CD4-positive, alpha-beta memory T cell (primary cell): ENCODE measurements at regions not wholly inside any gene's neighbourhood (a gene's known extent, or its start where the extent isn't known, plus 50 kb on each side); places are given as distances from the start of the nearest gene placed in this dataset.
"Not testable (repeated sequence)": the region's sequence is repeated elsewhere in the genome, so short reads cannot be mapped to it uniquely, and the experiment has no call there.

Experiments
- CTCF ChIA-PET: fragments of 350-600 bp; sonication (Branson Sonifier 250); formaldehyde crosslinking; loops from one replicate; lab custom pipeline; 2021; ENCODE audit warnings: inconsistent platforms; ENCODE audit not compliant: partially characterized antibody; lab: Charles Lee
- POLR2A ChIA-PET: fragments of 350-600 bp; sonication (Branson Sonifier 250); formaldehyde crosslinking; loops from one replicate; lab custom pipeline; 2021; ENCODE audit not compliant: partially characterized antibody; lab: Charles Lee
- DNase-seq, 5 donors: peaks; one replicate each; pipeline versions ENCODE4 v3.0.0 to v3.0.0-alpha.2; 2020 to 2022; ENCODE audit warnings: mixed read lengths in 1 of 5
- H3K27ac ChIP-seq: one replicate; pipeline ENCODE4 v1.7.0; 2013; ENCODE audit warnings: low read depth, low read length
- H3K27me3 ChIP-seq: 2 replicates; pipeline ENCODE4 v1.7.0; 2013; ENCODE audit warnings: mild to moderate bottlenecking, low read length, moderate library complexity; ENCODE audit not compliant: insufficient read depth
- H3K36me3 ChIP-seq: 2 replicates; pipeline ENCODE4 v1.7.0; 2013; ENCODE audit warnings: mild to moderate bottlenecking, low read length, moderate library complexity; ENCODE audit not compliant: insufficient read depth
- H3K4me1 ChIP-seq: 2 replicates; pipeline ENCODE4 v1.7.0; 2013; ENCODE audit warnings: mild to moderate bottlenecking, low read length, moderate library complexity; ENCODE audit not compliant: insufficient read depth
- H3K4me3 ChIP-seq, 2 donors: one replicate each; pipeline ENCODE4 v1.7.0; 2013; ENCODE audit warnings: low read length in 2 of 2, mild to moderate bottlenecking in 1 of 2
- H3K9me3 ChIP-seq, 2 donors: one replicate each; pipeline ENCODE4 v1.7.0; 2013; ENCODE audit warnings: low read length in 2 of 2, control low read depth in 1 of 2; ENCODE audit not compliant: control insufficient read depth in 1 of 2
- H3K27ac Mint-ChIP-seq, 7 donors: one replicate each; pipeline ENCODE4 v1.8.0; 2020 to 2021; ENCODE audit warnings: mixed read lengths in 7 of 7, mild to moderate bottlenecking in 6 of 7, inconsistent platforms in 3 of 7, moderate library complexity in 3 of 7
- H3K27me3 Mint-ChIP-seq, 2 donors: one replicate each; pipeline ENCODE4 v1.8.0; 2020 to 2021; ENCODE audit warnings: mixed read lengths in 2 of 2
- H3K36me3 Mint-ChIP-seq, 2 donors: one replicate each; pipeline ENCODE4 v1.8.0; 2020 to 2021; ENCODE audit warnings: mixed read lengths in 2 of 2, inconsistent platforms in 1 of 2, mild to moderate bottlenecking in 1 of 2
- H3K4me1 Mint-ChIP-seq, 4 donors: one replicate each; pipeline ENCODE4 v1.8.0; 2020 to 2021; ENCODE audit warnings: mixed read lengths in 4 of 4, mild to moderate bottlenecking in 1 of 4
- H3K4me3 Mint-ChIP-seq, 8 donors: one replicate each; pipeline ENCODE4 v1.8.0; 2020 to 2021; ENCODE audit warnings: mixed read lengths in 8 of 8, mild to moderate bottlenecking in 7 of 8, moderate library complexity in 6 of 8, inconsistent platforms in 3 of 8
- H3K9me3 Mint-ChIP-seq, 8 donors: one replicate each; pipeline ENCODE4 v1.8.0; 2020 to 2021; ENCODE audit warnings: mixed read lengths in 8 of 8, mild to moderate bottlenecking in 5 of 8, inconsistent platforms in 3 of 8, moderate library complexity in 1 of 8
- intact Hi-C: fragments of 100-400 bp; cut with micrococcal nuclease; formaldehyde crosslinking; loops from one replicate; pipeline ENCODE4 v1.15.1; 2023

- no peaks in the 10 kb centered on the region for H3K27me3 Mint-ChIP-seq
- H3K9me3 ChIP-seq, result no peaks in the 10 kb centered on the region
- ChIA-PET CTCF (no interaction called here), POLR2A (no interaction called here)
- no peak overlapping the region for H3K27ac ChIP-seq
- H3K4me1 Mint-ChIP-seq, result peaks cover 0 to 5% (median 3%) of the 10 kb centered on the region in 4 donors
- H3K36me3 ChIP-seq, result no peaks in the 10 kb centered on the region
- no peaks in the 10 kb centered on the region for H3K27me3 ChIP-seq
- intact Hi-C loops, result no loop called here
- H3K36me3 Mint-ChIP-seq, result peaks cover 0 to 6% of the 10 kb centered on the region in 2 donors
- no peak overlapping the region for H3K27ac Mint-ChIP-seq
- no peak overlapping the region for H3K4me3 ChIP-seq
- H3K4me1 ChIP-seq, result peaks cover 1% of the 10 kb centered on the region
- no peak for DNase-seq
- H3K4me3 Mint-ChIP-seq, result no peak overlapping the region
- H3K9me3 Mint-ChIP-seq, result peaks cover 0 to 9% (median 0%) of the 10 kb centered on the region in 8 donors
Measured at GRCh38 chr11:95647355-95647754, 142.2 kb downstream of the FAM76B start.

- peak overlapping the region; percentile 65 to 94 (median 88) for H3K27ac Mint-ChIP-seq
- no peaks in the 10 kb centered on the region for H3K36me3 ChIP-seq
- H3K4me1 Mint-ChIP-seq, result peaks cover 9 to 21% (median 15%) of the 10 kb centered on the region in 4 donors
- CTCF ChIA-PET, result interaction anchor here (0.8 to 1.1 kb wide), 2 partner anchors 51 to 64 kb away, joined by 3 read pairs; no protein-coding TSS in a partner anchor
- H3K4me1 ChIP-seq, result peaks cover 17% of the 10 kb centered on the region
- H3K4me3 Mint-ChIP-seq, result peak overlapping the region in 7 of 8 donors; percentile 37 to 72 (median 65)
- peaks cover 0 to 14% (median 4%) of the 10 kb centered on the region in 8 donors for H3K9me3 Mint-ChIP-seq
- H3K27me3 Mint-ChIP-seq, result no peaks in the 10 kb centered on the region
- H3K27me3 ChIP-seq, result no peaks in the 10 kb centered on the region
- no peaks in the 10 kb centered on the region for H3K9me3 ChIP-seq
- DNase-seq, result peak; percentile 42 to 57 (median 50)
- intact Hi-C loops, result loop anchor here (2.0 kb wide), 1 partner anchor 47 kb away; no protein-coding TSS in a partner anchor
- H3K27ac ChIP-seq, result peak overlapping the region; percentile 11
- H3K36me3 Mint-ChIP-seq, result peaks cover under 1 to 3% of the 10 kb centered on the region in 2 donors
- H3K4me3 ChIP-seq, result no peak overlapping the region
- POLR2A ChIA-PET, result interaction anchor here (1.0 to 1.5 kb wide), 7 partner anchors 19 to 411 kb away, joined by 3 to 12 read pairs (median 5); partner anchors contain the start of gene SESN3
Measured at GRCh38 chr11:95641495-95641894, 148.1 kb downstream of the FAM76B start.

GRCh38 chr11:95638501-95638900, 151.1 kb downstream of the FAM76B start:
- Mint-ChIP-seq H3K4me1 (peaks cover 9 to 21% (median 15%) of the 10 kb centered on the region in 4 donors), H3K27ac (no peak overlapping the region), H3K4me3 (no peak overlapping the region), H3K9me3 (peaks cover 0 to 10% (median 4%) of the 10 kb centered on the region in 8 donors), H3K27me3 (no peaks in the 10 kb centered on the region), H3K36me3 (peaks cover 0 to 3% of the 10 kb centered on the region in 2 donors)
- Histone ChIP-seq H3K27me3 (no peaks in the 10 kb centered on the region), H3K4me1 (peaks cover 17% of the 10 kb centered on the region), H3K9me3 (no peaks in the 10 kb centered on the region), H3K36me3 (no peaks in the 10 kb centered on the region), H3K4me3 (no peak overlapping the region), H3K27ac (no peak overlapping the region)
- CTCF ChIA-PET, result interaction anchor here (1.3 kb wide), 1 partner anchor 67 kb away, joined by 4 read pairs; no protein-coding TSS in a partner anchor
- intact Hi-C loops, result no loop called here
- POLR2A ChIA-PET, result no interaction called here
- DNase-seq, result no peak

- Mint-ChIP-seq H3K4me3 (peak overlapping the region; percentile 25 to 68 (median 50)), H3K27ac (peak overlapping the region in 6 of 7 donors; percentile 4 to 86 (median 60)), H3K4me1 (peaks cover 4 to 9% (median 6%) of the 10 kb centered on the region in 4 donors), H3K36me3 (no peaks in the 10 kb centered on the region), H3K27me3 (no peaks in the 10 kb centered on the region), H3K9me3 (peaks cover 0 to 10% (median 5%) of the 10 kb centered on the region in 8 donors)
- H3K4me3 ChIP-seq, result no peak overlapping the region
- no peaks in the 10 kb centered on the region for H3K36me3 ChIP-seq
- peak overlapping the region; percentile 19 for H3K27ac ChIP-seq
- H3K4me1 ChIP-seq, result no peaks in the 10 kb centered on the region
- no peaks in the 10 kb centered on the region for H3K9me3 ChIP-seq
- ChIA-PET CTCF (no interaction called here), POLR2A (interaction anchor here (1.2 kb wide), 1 partner anchor 80 kb away, joined by 4 read pairs; no protein-coding TSS in a partner anchor)
- intact Hi-C loops, result no loop called here
- H3K27me3 ChIP-seq, result no peaks in the 10 kb centered on the region
- no peak for DNase-seq
Measured at GRCh38 chr11:95625164-95625900, 164.2 kb downstream of the FAM76B start.

GRCh38 chr11:95616256-95616804, 173.3 kb downstream of the FAM76B start:
- no peaks in the 10 kb centered on the region for H3K4me1 ChIP-seq
- H3K27me3 ChIP-seq, result no peaks in the 10 kb centered on the region
- H3K9me3 Mint-ChIP-seq, result peaks cover 3 to 27% (median 22%) of the 10 kb centered on the region in 8 donors
- CTCF ChIA-PET, result no interaction called here
- H3K4me1 Mint-ChIP-seq, result peaks cover 0 to 3% (median 1%) of the 10 kb centered on the region in 4 donors
- no peak overlapping the region for H3K27ac Mint-ChIP-seq
- DNase-seq, result no peak
- H3K36me3 Mint-ChIP-seq, result peaks cover 5 to 14% of the 10 kb centered on the region in 2 donors
- intact Hi-C loops, result no loop called here
- H3K36me3 ChIP-seq, result no peaks in the 10 kb centered on the region
- no peak overlapping the region for H3K4me3 ChIP-seq
- H3K27ac ChIP-seq, result no peak overlapping the region
- no peak overlapping the region for H3K4me3 Mint-ChIP-seq
- H3K9me3 ChIP-seq, result no peaks in the 10 kb centered on the region
- no peaks in the 10 kb centered on the region for H3K27me3 Mint-ChIP-seq
- POLR2A ChIA-PET, result interaction anchor here (0.5 kb wide), 1 partner anchor 295 kb away, joined by 3 read pairs; no protein-coding TSS in a partner anchor

GRCh38 chr11:95611827-95612226, 177.8 kb downstream of the FAM76B start:
- H3K4me3 Mint-ChIP-seq, result no peak overlapping the region
- CTCF ChIA-PET, result no interaction called here
- H3K27me3 Mint-ChIP-seq, result peaks cover 0 to 1% of the 10 kb centered on the region in 2 donors
- DNase-seq, result no peak
- peaks cover 0 to 2% (median 0%) of the 10 kb centered on the region in 8 donors for H3K9me3 Mint-ChIP-seq
- intact Hi-C loops, result no loop called here
- Histone ChIP-seq H3K4me1 (no peaks in the 10 kb centered on the region), H3K27ac (no peak overlapping the region), H3K27me3 (no peaks in the 10 kb centered on the region), H3K4me3 (no peak overlapping the region), H3K36me3 (no peaks in the 10 kb centered on the region), H3K9me3 (no peaks in the 10 kb centered on the region)
- H3K36me3 Mint-ChIP-seq, result no peaks in the 10 kb centered on the region
- H3K4me1 Mint-ChIP-seq, result peaks cover 0 to 3% (median 1%) of the 10 kb centered on the region in 4 donors
- POLR2A ChIA-PET, result no interaction called here
- H3K27ac Mint-ChIP-seq, result no peak overlapping the region

- H3K9me3 ChIP-seq, POLR2A ChIA-PET, H3K36me3 Mint-ChIP-seq, H3K4me3 Mint-ChIP-seq, intact Hi-C loops, H3K36me3 ChIP-seq, DNase-seq, H3K27ac Mint-ChIP-seq, H3K27me3 ChIP-seq, H3K9me3 Mint-ChIP-seq, H3K4me1 ChIP-seq, H3K4me3 ChIP-seq, H3K27ac ChIP-seq, H3K27me3 Mint-ChIP-seq: not testable (repeated sequence)
- CTCF ChIA-PET, result interaction anchor here (0.6 kb wide), 1 partner anchor 453 kb away, joined by 4 read pairs; no protein-coding TSS in a partner anchor
- peaks cover 6 to 11% (median 7%) of the 10 kb centered on the region in 4 donors for H3K4me1 Mint-ChIP-seq
Measured at GRCh38 chr11:95610185-95610584, 179.4 kb downstream of the FAM76B start.
